Prostate gland (tissue), 2 donors: ENCODE measurements at regions not wholly inside any gene's neighbourhood (a gene's known extent, or its start where the extent isn't known, plus 50 kb on each side); places are given as distances from the start of the nearest gene placed in this dataset.

Source experiments
- POLR2AphosphoS5 ChIP-seq: sonication (generic); formaldehyde crosslinking; IDR thresholded peaks from one replicate; pipeline ENCODE4 v1.6.1; 2017; ENCODE audit warnings: antibody characterized with exemption
- TF ChIP-seq, protein P1 (sequence below), 4 experiments: fragments of 200-600 bp in 2 of 4; fragments of 450-650 bp in 2 of 4; sonication (generic) in 2 of 4; IDR thresholded peaks; 1 replicate in 3 of 4; 2 replicates in 1 of 4; pipeline ENCODE4 v1.5.1; 2016 to 2019; ENCODE audit warnings: antibody characterized with exemption in 4 of 4, mild to moderate bottlenecking in 2 of 4, moderate library complexity in 2 of 4

- TF ChIP-seq POLR2AphosphoS5 = no peak
- TF ChIP-seq, protein P1, sequence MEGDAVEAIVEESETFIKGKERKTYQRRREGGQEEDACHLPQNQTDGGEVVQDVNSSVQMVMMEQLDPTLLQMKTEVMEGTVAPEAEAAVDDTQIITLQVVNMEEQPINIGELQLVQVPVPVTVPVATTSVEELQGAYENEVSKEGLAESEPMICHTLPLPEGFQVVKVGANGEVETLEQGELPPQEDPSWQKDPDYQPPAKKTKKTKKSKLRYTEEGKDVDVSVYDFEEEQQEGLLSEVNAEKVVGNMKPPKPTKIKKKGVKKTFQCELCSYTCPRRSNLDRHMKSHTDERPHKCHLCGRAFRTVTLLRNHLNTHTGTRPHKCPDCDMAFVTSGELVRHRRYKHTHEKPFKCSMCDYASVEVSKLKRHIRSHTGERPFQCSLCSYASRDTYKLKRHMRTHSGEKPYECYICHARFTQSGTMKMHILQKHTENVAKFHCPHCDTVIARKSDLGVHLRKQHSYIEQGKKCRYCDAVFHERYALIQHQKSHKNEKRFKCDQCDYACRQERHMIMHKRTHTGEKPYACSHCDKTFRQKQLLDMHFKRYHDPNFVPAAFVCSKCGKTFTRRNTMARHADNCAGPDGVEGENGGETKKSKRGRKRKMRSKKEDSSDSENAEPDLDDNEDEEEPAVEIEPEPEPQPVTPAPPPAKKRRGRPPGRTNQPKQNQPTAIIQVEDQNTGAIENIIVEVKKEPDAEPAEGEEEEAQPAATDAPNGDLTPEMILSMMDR (IDR thresholded peaks at IDR 0.05) = no peak
Observed at GRCh38 chrX:33379839-33380238, 168.5 kb upstream of the DMD start.
